ENCODE measurements at regions not wholly inside any gene's neighbourhood (a gene's known extent, or its start where the extent isn't known, plus 50 kb on each side); places are given as distances from the start of the nearest gene placed in this dataset.

- Histone ChIP-seq H3K27ac (ENCODE audit: low read depth, low read length) (no peak overlapping the region), H3K36me3 (ENCODE audit: insufficient read depth, low read length) (no peaks in the 10 kb centered on the region), H3K4me3 (ENCODE audit: low read depth in 1 of 2, low read length in 2 of 2) (no peak overlapping the region), H3K27me3 (ENCODE audit: control insufficient read depth in 1 of 2, insufficient read depth in 2 of 2, low read length in 2 of 2) (no peaks in the 10 kb centered on the region), H3K4me1 (ENCODE audit: insufficient read depth, low read length) (peaks cover 6% of the 10 kb centered on the region), H3K9ac (ENCODE audit: low read length) (no peak overlapping the region), H3K9me3 (ENCODE audit: low read length) (no peaks in the 10 kb centered on the region)
Measured at GRCh38 chr9:18208166-18209059, 265.5 kb upstream of the ADAMTSL1 start.

GRCh38 chr9:18215626-18216025 lies 258.3 kb upstream of the ADAMTSL1 start:
- Histone ChIP-seq H3K36me3 (ENCODE audit: insufficient read depth, low read length) (no peaks in the 10 kb centered on the region), H3K27ac (ENCODE audit: low read depth, low read length) (no peak overlapping the region)

DNA sequence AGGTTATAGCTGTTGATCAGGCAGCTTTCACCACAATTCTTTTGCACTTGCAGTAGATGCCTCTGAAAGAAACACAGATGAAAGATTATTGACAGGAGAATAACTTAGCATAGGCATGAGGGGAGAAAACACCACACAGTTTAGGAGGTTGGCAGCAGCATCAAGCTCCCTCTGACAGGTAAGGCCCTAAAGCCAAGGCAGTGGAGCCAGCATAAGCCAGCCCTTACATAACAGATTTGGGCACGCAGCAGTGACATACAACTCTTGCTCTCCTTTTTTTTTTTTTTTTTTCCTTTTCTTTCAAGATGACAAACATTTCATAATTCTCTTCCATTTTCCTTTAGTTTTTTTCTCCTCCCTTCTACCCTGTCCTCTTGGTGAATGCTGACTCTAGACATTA lies 257.6 kb upstream of the ADAMTSL1 start:
- Histone ChIP-seq H3K9ac (ENCODE audit: low read length) (no peak overlapping the region), H3K9me3 (ENCODE audit: low read length) (no peaks in the 10 kb centered on the region), H3K27me3 (ENCODE audit: control insufficient read depth in 1 of 2, insufficient read depth in 2 of 2, low read length in 2 of 2) (no peaks in the 10 kb centered on the region), H3K36me3 (ENCODE audit: insufficient read depth, low read length) (no peaks in the 10 kb centered on the region), H3K4me3 (ENCODE audit: low read depth in 1 of 2, low read length in 2 of 2) (no peak overlapping the region), H3K27ac (ENCODE audit: low read depth, low read length) (no peak overlapping the region), H3K4me1 (ENCODE audit: insufficient read depth, low read length) (no peaks in the 10 kb centered on the region)

More at GRCh38 chr9:18215626-18216025, 258.3 kb upstream of the ADAMTSL1 start:
- Histone ChIP-seq H3K9me3 (ENCODE audit: low read length) (no peaks in the 10 kb centered on the region), H3K27me3 (ENCODE audit: control insufficient read depth in 1 of 2, insufficient read depth in 2 of 2, low read length in 2 of 2) (no peaks in the 10 kb centered on the region), H3K4me3 (ENCODE audit: low read depth in 1 of 2, low read length in 2 of 2) (no peak overlapping the region), H3K9ac (ENCODE audit: low read length) (no peak overlapping the region), H3K4me1 (ENCODE audit: insufficient read depth, low read length) (no peaks in the 10 kb centered on the region)

GRCh38 chr9:18228101-18228500 lies 245.9 kb upstream of the ADAMTSL1 start:
- Histone ChIP-seq H3K4me3 (ENCODE audit: low read depth in 1 of 2, low read length in 2 of 2) (no peak overlapping the region), H3K9me3 (ENCODE audit: low read length) (no peaks in the 10 kb centered on the region), H3K4me1 (ENCODE audit: insufficient read depth, low read length) (no peaks in the 10 kb centered on the region), H3K27ac (ENCODE audit: low read depth, low read length) (no peak overlapping the region), H3K27me3 (ENCODE audit: control insufficient read depth in 1 of 2, insufficient read depth in 2 of 2, low read length in 2 of 2) (no peaks in the 10 kb centered on the region), H3K36me3 (ENCODE audit: insufficient read depth, low read length) (no peaks in the 10 kb centered on the region), H3K9ac (ENCODE audit: low read length) (no peak overlapping the region)

DNA sequence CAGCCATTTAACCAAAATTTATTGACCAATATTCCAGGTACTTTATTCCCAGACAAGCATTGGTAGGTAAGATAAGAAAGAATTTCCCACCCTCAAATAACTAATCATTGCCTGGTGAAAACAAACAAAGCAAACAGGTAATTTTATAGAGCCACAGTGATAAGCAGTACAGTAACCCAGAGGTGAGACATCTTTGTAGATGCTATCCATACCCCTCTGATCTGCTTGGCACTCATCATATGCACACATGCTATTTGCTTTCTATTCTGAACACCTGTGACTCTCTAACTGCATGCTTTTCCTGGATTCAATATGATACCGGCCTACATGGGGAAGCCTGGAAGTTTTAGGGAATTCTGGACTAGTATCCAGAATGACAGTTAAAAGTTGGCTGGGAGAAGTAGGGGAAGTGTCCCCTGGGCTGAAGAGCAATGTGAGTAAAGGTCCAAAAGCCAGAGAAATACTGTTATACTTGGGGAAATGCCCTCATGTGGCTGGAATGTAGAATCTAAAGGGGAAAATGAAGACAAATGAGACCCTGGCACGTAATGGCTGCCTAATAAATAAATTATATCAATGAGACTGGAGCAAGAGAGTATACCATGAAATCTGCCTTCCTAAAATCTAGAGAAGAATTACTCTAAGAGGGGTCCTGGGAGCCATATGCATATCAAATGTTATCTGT lies 243.8 kb upstream of the ADAMTSL1 start:
- H3K36me3 ChIP-seq (ENCODE audit: insufficient read depth, low read length) = no peaks in the 10 kb centered on the region
- H3K9ac ChIP-seq (ENCODE audit: low read length) = no peak overlapping the region
- H3K27me3 ChIP-seq (ENCODE audit: control insufficient read depth in 1 of 2, insufficient read depth in 2 of 2, low read length in 2 of 2) = no peaks in the 10 kb centered on the region
- no peaks in the 10 kb centered on the region for H3K4me1 ChIP-seq (ENCODE audit: insufficient read depth, low read length)
- no peak overlapping the region for H3K4me3 ChIP-seq (ENCODE audit: low read depth in 1 of 2, low read length in 2 of 2)
- no peak overlapping the region for H3K27ac ChIP-seq (ENCODE audit: low read depth, low read length)
- no peaks in the 10 kb centered on the region for H3K9me3 ChIP-seq (ENCODE audit: low read length)

DNA sequence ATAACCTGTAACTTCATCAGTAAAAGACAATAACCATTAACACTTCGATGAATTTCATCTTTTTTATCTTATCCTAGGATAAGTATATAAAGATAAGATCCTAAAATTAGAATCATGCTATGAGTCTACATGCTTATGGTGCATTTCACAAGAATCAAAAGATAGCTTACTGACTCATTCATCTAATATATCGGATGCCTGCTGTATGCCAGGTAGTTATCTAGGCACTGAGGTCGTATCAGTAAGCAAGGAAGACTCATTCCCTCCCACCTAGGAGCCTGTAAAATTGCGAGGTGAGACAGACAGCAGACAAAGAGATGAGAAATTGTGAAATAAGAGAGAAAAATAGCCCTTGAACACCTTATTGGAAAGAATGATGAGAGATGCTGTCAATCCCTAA lies 240.6 kb upstream of the ADAMTSL1 start:
- Histone ChIP-seq H3K9ac (ENCODE audit: low read length) (no peak overlapping the region), H3K27ac (ENCODE audit: low read depth, low read length) (no peak overlapping the region), H3K4me1 (ENCODE audit: insufficient read depth, low read length) (no peaks in the 10 kb centered on the region), H3K9me3 (ENCODE audit: low read length) (no peaks in the 10 kb centered on the region), H3K4me3 (ENCODE audit: low read depth in 1 of 2, low read length in 2 of 2) (no peak overlapping the region), H3K27me3 (ENCODE audit: control insufficient read depth in 1 of 2, insufficient read depth in 2 of 2, low read length in 2 of 2) (no peaks in the 10 kb centered on the region), H3K36me3 (ENCODE audit: insufficient read depth, low read length) (no peaks in the 10 kb centered on the region)

DNA sequence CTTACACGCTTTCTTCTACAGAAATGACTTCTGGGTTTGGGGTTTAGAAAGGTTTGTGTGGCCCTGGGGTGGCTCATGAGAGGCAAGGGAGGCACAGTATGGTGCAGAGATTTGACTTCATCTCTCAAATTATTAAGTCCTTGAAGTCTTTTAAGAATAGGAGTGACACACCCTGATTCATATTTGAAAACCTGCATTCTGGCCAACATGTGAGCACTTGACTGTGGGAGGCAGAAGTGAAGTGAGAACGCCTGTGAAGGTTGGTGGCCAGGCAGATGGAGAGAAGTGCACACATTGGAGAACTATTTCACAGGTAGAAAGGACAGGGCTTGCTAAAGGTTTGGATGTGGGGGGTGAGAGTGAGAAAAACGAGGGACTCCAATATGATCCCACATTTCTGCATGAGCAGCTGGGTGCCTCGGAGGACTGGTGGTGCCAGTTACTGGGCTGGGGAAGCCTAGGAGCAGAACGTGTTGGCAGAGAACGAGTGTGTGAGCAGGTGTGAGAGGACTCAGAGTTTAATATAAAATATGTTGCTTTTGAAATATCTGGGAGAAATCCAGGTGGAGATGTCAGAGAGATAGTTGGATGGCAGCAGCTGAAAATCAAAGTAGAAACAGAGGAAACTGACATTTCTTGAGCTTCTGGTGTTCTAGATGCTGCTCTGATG lies 240.0 kb upstream of the ADAMTSL1 start:
- no peak overlapping the region for H3K9ac ChIP-seq (ENCODE audit: low read length)
- no peak overlapping the region for H3K27ac ChIP-seq (ENCODE audit: low read depth, low read length)
- H3K4me3 ChIP-seq (ENCODE audit: low read depth in 1 of 2, low read length in 2 of 2) = no peak overlapping the region
- H3K4me1 ChIP-seq (ENCODE audit: insufficient read depth, low read length) = no peaks in the 10 kb centered on the region
- no peaks in the 10 kb centered on the region for H3K27me3 ChIP-seq (ENCODE audit: control insufficient read depth in 1 of 2, insufficient read depth in 2 of 2, low read length in 2 of 2)
- no peaks in the 10 kb centered on the region for H3K36me3 ChIP-seq (ENCODE audit: insufficient read depth, low read length)
- H3K9me3 ChIP-seq (ENCODE audit: low read length) = no peaks in the 10 kb centered on the region

- no peaks in the 10 kb centered on the region for H3K4me1 ChIP-seq (ENCODE audit: insufficient read depth, low read length)
- H3K27me3 ChIP-seq (ENCODE audit: control insufficient read depth in 1 of 2, insufficient read depth in 2 of 2, low read length in 2 of 2) = no peaks in the 10 kb centered on the region
- no peaks in the 10 kb centered on the region for H3K9me3 ChIP-seq (ENCODE audit: low read length)
- no peaks in the 10 kb centered on the region for H3K36me3 ChIP-seq (ENCODE audit: insufficient read depth, low read length)
- no peak overlapping the region for H3K4me3 ChIP-seq (ENCODE audit: low read depth in 1 of 2, low read length in 2 of 2)
- no peak overlapping the region for H3K27ac ChIP-seq (ENCODE audit: low read depth, low read length)
- no peak overlapping the region for H3K9ac ChIP-seq (ENCODE audit: low read length)
Measured at GRCh38 chr9:18235181-18235908, 238.6 kb upstream of the ADAMTSL1 start.

- Histone ChIP-seq H3K36me3 (ENCODE audit: insufficient read depth, low read length) (no peaks in the 10 kb centered on the region), H3K27me3 (ENCODE audit: control insufficient read depth in 1 of 2, insufficient read depth in 2 of 2, low read length in 2 of 2) (no peaks in the 10 kb centered on the region), H3K4me1 (ENCODE audit: insufficient read depth, low read length) (no peaks in the 10 kb centered on the region), H3K9ac (ENCODE audit: low read length) (no peak overlapping the region), H3K27ac (ENCODE audit: low read depth, low read length) (no peak overlapping the region), H3K4me3 (ENCODE audit: low read depth in 1 of 2, low read length in 2 of 2) (no peak overlapping the region), H3K9me3 (ENCODE audit: low read length) (no peaks in the 10 kb centered on the region)
Measured at GRCh38 chr9:18236336-18236735, 237.6 kb upstream of the ADAMTSL1 start.

DNA sequence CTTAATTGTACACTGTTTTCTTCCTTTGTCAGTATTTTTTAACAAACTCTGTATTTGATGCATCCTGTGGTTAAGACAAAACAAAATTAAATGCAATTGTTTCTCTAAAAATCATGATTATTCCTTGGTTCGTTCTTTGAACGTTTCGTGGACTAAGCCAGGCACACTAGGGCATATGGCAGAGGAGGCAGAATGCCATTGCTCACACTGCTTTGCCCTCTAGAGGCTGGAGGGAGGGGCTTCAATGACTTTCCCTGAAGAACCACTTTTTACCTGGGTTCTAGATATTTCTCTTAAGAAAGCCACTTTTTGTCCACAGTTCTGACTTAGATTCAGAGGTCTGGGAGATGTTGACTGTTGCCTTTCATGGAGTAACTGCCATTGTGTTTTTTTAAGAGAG lies 236.2 kb upstream of the ADAMTSL1 start:
- H3K4me3 ChIP-seq (ENCODE audit: low read depth in 1 of 2, low read length in 2 of 2) = no peak overlapping the region
- H3K4me1 ChIP-seq (ENCODE audit: insufficient read depth, low read length) = no peaks in the 10 kb centered on the region
- no peak overlapping the region for H3K27ac ChIP-seq (ENCODE audit: low read depth, low read length)
- H3K9ac ChIP-seq (ENCODE audit: low read length) = no peak overlapping the region
- H3K9me3 ChIP-seq (ENCODE audit: low read length) = no peaks in the 10 kb centered on the region
- no peaks in the 10 kb centered on the region for H3K36me3 ChIP-seq (ENCODE audit: insufficient read depth, low read length)
- H3K27me3 ChIP-seq (ENCODE audit: control insufficient read depth in 1 of 2, insufficient read depth in 2 of 2, low read length in 2 of 2) = no peaks in the 10 kb centered on the region

DNA sequence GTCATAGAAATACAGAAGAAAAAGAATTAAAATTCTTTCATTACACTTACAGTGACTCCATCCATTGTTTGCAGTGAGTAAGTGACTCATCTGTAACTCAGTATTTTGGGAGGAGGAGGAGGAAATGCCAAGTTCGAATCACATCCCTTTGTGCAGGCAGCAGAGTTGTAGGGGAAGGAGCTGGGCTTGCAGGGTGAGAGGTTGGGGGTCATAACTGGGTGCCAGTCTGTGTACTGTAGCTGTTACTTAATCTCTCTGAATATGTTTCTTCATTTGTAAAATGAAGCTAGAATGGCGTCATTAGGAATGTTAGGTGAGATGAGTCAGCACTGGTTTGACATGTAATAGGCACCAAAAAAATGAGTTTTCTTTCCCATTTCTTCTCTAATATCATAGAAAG lies 235.7 kb upstream of the ADAMTSL1 start:
- Histone ChIP-seq H3K9ac (ENCODE audit: low read length) (no peak overlapping the region), H3K27me3 (ENCODE audit: control insufficient read depth in 1 of 2, insufficient read depth in 2 of 2, low read length in 2 of 2) (no peaks in the 10 kb centered on the region), H3K36me3 (ENCODE audit: insufficient read depth, low read length) (no peaks in the 10 kb centered on the region), H3K4me3 (ENCODE audit: low read depth in 1 of 2, low read length in 2 of 2) (no peak overlapping the region), H3K9me3 (ENCODE audit: low read length) (no peaks in the 10 kb centered on the region), H3K4me1 (ENCODE audit: insufficient read depth, low read length) (no peaks in the 10 kb centered on the region), H3K27ac (ENCODE audit: low read depth, low read length) (no peak overlapping the region)

Measured in muscle layer of colon (tissue), 2 donors.